ENCODE measurements at regions not wholly inside any gene's neighbourhood (a gene's known extent, or its start where the extent isn't known, plus 50 kb on each side); places are given as distances from the start of the nearest gene placed in this dataset.

- no peak for TF ChIP-seq CSRNP3 (CRISPR knock-in tag; IDR thresholded peaks at IDR 0.05)
- ATAC-seq = no peak
Observed at GRCh38 chr22:48052621-48052890, 1290.1 kb downstream of the TBC1D22A start.

GRCh38 chr22:48051796-48052620 lies 1289.6 kb downstream of the TBC1D22A start:
- ATAC-seq = no peak
- TF ChIP-seq ZFP3 (CRISPR knock-in tag; IDR thresholded peaks at IDR 0.05) (no peak), PPARA (CRISPR knock-in tag; IDR thresholded peaks at IDR 0.05; ENCODE audit: borderline replicate concordance) (no peak), TSHZ2 (CRISPR knock-in tag; IDR thresholded peaks at IDR 0.05) (no peak), ZNF70 (CRISPR knock-in tag; IDR thresholded peaks at IDR 0.05) (no peak), PATZ1 (CRISPR knock-in tag; IDR thresholded peaks at IDR 0.05; ENCODE audit: borderline replicate concordance) (no peak), ZC3H10 (CRISPR knock-in tag; IDR thresholded peaks at IDR 0.05) (no peak), ESRRG (CRISPR knock-in tag; IDR thresholded peaks at IDR 0.05) (no peak), CREB5 (CRISPR knock-in tag; IDR thresholded peaks at IDR 0.05; ENCODE audit: low read depth) (no peak), TOX (CRISPR knock-in tag; IDR thresholded peaks at IDR 0.05; ENCODE audit: borderline replicate concordance) (no peak), RARB (CRISPR knock-in tag; IDR thresholded peaks at IDR 0.05) (no peak), CSDC2 (CRISPR knock-in tag; IDR thresholded peaks at IDR 0.05) (no peak), ZNF8 (CRISPR knock-in tag; IDR thresholded peaks at IDR 0.05) (no peak), TCF4 (CRISPR knock-in tag; IDR thresholded peaks at IDR 0.05; ENCODE audit: borderline replicate concordance) (no peak), ISL1 (CRISPR knock-in tag; IDR thresholded peaks at IDR 0.05) (no peak), BACH2 (CRISPR knock-in tag; IDR thresholded peaks at IDR 0.05; ENCODE audit: borderline replicate concordance) (no peak), POU6F1 (CRISPR knock-in tag; IDR thresholded peaks at IDR 0.05; ENCODE audit: borderline replicate concordance, low read depth) (no peak), GLIS3 (CRISPR knock-in tag; IDR thresholded peaks at IDR 0.05) (no peak), ZFP30 (CRISPR knock-in tag; IDR thresholded peaks at IDR 0.05) (no peak), ARNTL (CRISPR knock-in tag; IDR thresholded peaks at IDR 0.05; ENCODE audit: borderline replicate concordance, low read depth) (no peak)

GRCh38 chr22:48050836-48051235 lies 1288.4 kb downstream of the TBC1D22A start:
- TF ChIP-seq ZC3H10 (CRISPR knock-in tag; IDR thresholded peaks at IDR 0.05) (no peak), CSDC2 (CRISPR knock-in tag; IDR thresholded peaks at IDR 0.05) (no peak), TCF4 (CRISPR knock-in tag; IDR thresholded peaks at IDR 0.05; ENCODE audit: borderline replicate concordance) (no peak)
- no peak for ATAC-seq

Data from SK-N-SH treated with all-trans-retinoic acid at 6 μM for 48 hours (cell line).